Mesenchymal stem cell (in vitro differentiated cells and primary cell): ENCODE measurements at regions not wholly inside any gene's neighbourhood (a gene's known extent, or its start where the extent isn't known, plus 50 kb on each side); places are given as distances from the start of the nearest gene placed in this dataset.
A peak's percentile ranks its signal among the peaks of the same experiment; 100 is the strongest.

ENCODE experiments used
- DNase-seq: peaks from one replicate; pipeline ENCODE4 v3.0.0-alpha.2; 2013
- H2AFZ ChIP-seq: one replicate; pipeline ENCODE4 v1.6.1; 2013; ENCODE audit warnings: low read depth, mild to moderate bottlenecking, control low read depth, inconsistent platforms, low read length, moderate library complexity
- H2AK5ac ChIP-seq: 2 replicates; pipeline ENCODE4 v1.6.1; 2013; ENCODE audit warnings: low read length, moderate library complexity, mild to moderate bottlenecking, inconsistent platforms; ENCODE audit not compliant: severe bottlenecking
- H2BK120ac ChIP-seq: one replicate; pipeline ENCODE4 v1.6.1; 2013; ENCODE audit warnings: low read depth, mild to moderate bottlenecking, inconsistent platforms, low read length, moderate library complexity
- H2BK12ac ChIP-seq, 2 experiments: one replicate each; pipeline ENCODE4 v1.6.1; 2013; ENCODE audit warnings: inconsistent platforms in 2 of 2, low read length in 2 of 2, mild to moderate bottlenecking in 2 of 2, moderate library complexity in 2 of 2, control low read depth in 1 of 2
- H2BK15ac ChIP-seq: one replicate; pipeline ENCODE4 v1.6.1; 2013; ENCODE audit warnings: mild to moderate bottlenecking, low read depth, inconsistent platforms; ENCODE audit not compliant: poor library complexity, severe bottlenecking
- H2BK5ac ChIP-seq: 2 replicates; pipeline ENCODE4 v1.6.1; 2013; ENCODE audit warnings: low read depth, mild to moderate bottlenecking, low read length, control low read depth, inconsistent platforms; ENCODE audit not compliant: poor library complexity, severe bottlenecking
- H3K14ac ChIP-seq, 2 experiments: one replicate each; pipeline ENCODE4 v1.6.1; 2013; ENCODE audit warnings: inconsistent platforms in 2 of 2, low read length in 2 of 2, control low read depth in 1 of 2, mild to moderate bottlenecking in 1 of 2, moderate library complexity in 1 of 2
- H3K18ac ChIP-seq, 2 experiments: one replicate each; pipeline ENCODE4 v1.6.1; 2013; ENCODE audit warnings: inconsistent platforms in 2 of 2, low read length in 2 of 2, control low read depth in 1 of 2, low read depth in 1 of 2, mild to moderate bottlenecking in 1 of 2
- H3K23ac ChIP-seq, 2 experiments: one replicate each; pipeline ENCODE4 v1.6.1; 2013; ENCODE audit warnings: inconsistent platforms in 2 of 2, low read length in 2 of 2, mild to moderate bottlenecking in 2 of 2, moderate library complexity in 2 of 2, control low read depth in 1 of 2
- H3K27ac ChIP-seq: 2 replicates; pipeline ENCODE4 v1.5.1; 2013; ENCODE audit warnings: mild to moderate bottlenecking, moderate library complexity, low read length, control low read depth, inconsistent platforms; ENCODE audit not compliant: poor library complexity, severe bottlenecking
- H3K27me3 ChIP-seq, 2 experiments: 2 replicates each; pipeline versions ENCODE4 v1.6.1 to v1.7.0; 2013; ENCODE audit warnings: low read length in 2 of 2, mild to moderate bottlenecking in 2 of 2, moderate library complexity in 2 of 2, control low read depth in 1 of 2, inconsistent platforms in 1 of 2; ENCODE audit not compliant: control insufficient read depth in 1 of 2, insufficient read depth in 1 of 2
- H3K36me3 ChIP-seq, 2 experiments: 2 replicates each; pipeline versions ENCODE4 v1.6.1 to v1.7.0; 2013; ENCODE audit warnings: low read length in 2 of 2, control low read depth in 1 of 2, inconsistent platforms in 1 of 2, low read depth in 1 of 2, mild to moderate bottlenecking in 1 of 2; ENCODE audit not compliant: insufficient read depth in 2 of 2, control insufficient read depth in 1 of 2
- H3K4ac ChIP-seq, 2 experiments: one replicate each; pipeline ENCODE4 v1.6.1; 2013; ENCODE audit warnings: inconsistent platforms in 2 of 2, low read length in 2 of 2, mild to moderate bottlenecking in 2 of 2, moderate library complexity in 2 of 2, control low read depth in 1 of 2, low read depth in 1 of 2
- H3K4me1 ChIP-seq: 2 replicates; pipeline ENCODE4 v1.6.1; 2013; ENCODE audit warnings: low read depth, low read length, control low read depth; ENCODE audit not compliant: control insufficient read depth, insufficient read depth
- H3K4me2 ChIP-seq: 2 replicates; pipeline ENCODE4 v1.6.1; 2013; ENCODE audit warnings: low read length, mild to moderate bottlenecking, inconsistent platforms; ENCODE audit not compliant: poor library complexity, severe bottlenecking
- H3K4me3 ChIP-seq, 2 experiments: 2 replicates each; pipeline versions ENCODE4 v1.5.1 to v1.7.0; 2013; ENCODE audit warnings: low read length in 2 of 2, mild to moderate bottlenecking in 2 of 2, control low read depth in 1 of 2, low read depth in 1 of 2; ENCODE audit not compliant: insufficient read depth in 1 of 2
- H3K79me1 ChIP-seq: replicated peaks from 2 replicates; pipeline ENCODE4 v1.6.1; 2013; ENCODE audit warnings: mild to moderate bottlenecking, control low read depth, low read length, inconsistent platforms; ENCODE audit not compliant: poor library complexity, severe bottlenecking
- H3K9ac ChIP-seq: 2 replicates; pipeline ENCODE4 v1.7.0; 2013; ENCODE audit warnings: mild to moderate bottlenecking, low read length, moderate library complexity
- H3K9me3 ChIP-seq: 2 replicates; pipeline ENCODE4 v1.7.0; 2013; ENCODE audit warnings: mild to moderate bottlenecking, low read length; ENCODE audit not compliant: control insufficient read depth
- H4K8ac ChIP-seq: one replicate; pipeline ENCODE4 v1.6.1; 2013; ENCODE audit warnings: inconsistent platforms, mild to moderate bottlenecking, low read length, moderate library complexity
- H4K91ac ChIP-seq: one replicate; pipeline ENCODE4 v1.6.1; 2013; ENCODE audit warnings: mild to moderate bottlenecking, low read length, inconsistent platforms
- WGBS: methylation state at CpG from one replicate; pipeline ENCODE4 v1.1.7; 2013; ENCODE audit warnings: mixed read lengths; 5-methylcytosine and 5-hydroxymethylcytosine counted together

DNA sequence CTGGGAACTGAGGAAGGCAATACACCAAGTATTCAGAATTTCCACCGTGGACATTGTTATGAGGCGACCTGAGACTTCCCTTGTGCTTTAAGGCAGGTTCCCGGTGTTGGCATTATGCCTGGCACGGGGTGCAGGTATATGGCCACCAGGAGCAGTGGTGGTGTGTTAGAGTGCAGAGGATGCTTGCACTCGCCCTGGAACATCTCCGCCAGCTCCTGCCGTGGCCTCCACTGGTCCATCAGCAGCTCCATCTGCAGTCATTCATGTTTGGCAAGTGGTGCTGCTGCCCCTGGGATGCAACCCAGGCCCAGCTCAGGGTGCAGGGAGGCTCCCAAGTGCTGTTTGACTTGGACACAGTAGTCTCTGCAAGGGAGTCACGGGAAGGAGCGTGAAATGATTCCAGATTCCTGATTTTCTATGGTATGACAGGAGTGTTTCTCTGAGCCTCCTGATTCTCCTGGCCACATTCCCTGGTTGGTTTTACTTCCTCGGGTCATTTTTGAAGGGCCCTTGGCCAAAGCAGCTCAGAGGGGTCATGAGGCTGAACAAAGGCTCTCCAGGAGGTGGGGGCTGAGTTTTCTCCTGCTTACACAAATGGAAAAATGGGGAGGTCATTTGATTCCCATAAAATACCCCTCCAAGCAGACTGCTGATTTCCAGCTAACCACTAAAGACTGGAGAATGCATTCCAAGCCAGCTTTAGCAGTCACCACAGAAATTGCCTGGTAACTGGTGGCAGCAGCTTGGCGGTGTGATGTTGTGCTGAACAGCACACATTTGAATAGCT lies 60.4 kb upstream of the PSEN2 start:
- Histone ChIP-seq H4K8ac (no peak overlapping the region), H2AK5ac (peak overlapping the region; percentile 8), H2BK120ac (no peak overlapping the region), H3K18ac (no peak overlapping the region), H2BK5ac (peak overlapping the region; percentile 19), H3K27me3 (peaks cover 0 to 27% of the 10 kb centered on the region in 2 experiments), H3K4ac (no peak overlapping the region), H4K91ac (no peak overlapping the region), H3K4me3 (no peak overlapping the region), H3K79me1 (no peaks in the 10 kb centered on the region), H3K14ac (no peak overlapping the region), H3K4me1 (peaks cover 18% of the 10 kb centered on the region), H2BK15ac (no peak overlapping the region), H3K4me2 (no peak overlapping the region), H3K27ac (peak overlapping the region; percentile 38), H3K9me3 (no peaks in the 10 kb centered on the region), H3K36me3 (no peaks in the 10 kb centered on the region), H3K23ac (no peak overlapping the region), H2BK12ac (peak overlapping the region in 1 of 2 experiments; percentile 10), H3K9ac (no peak overlapping the region), H2AFZ (no peak overlapping the region)
- peak; percentile 33 for DNase-seq
- 91% methylated on average over 11 of the region's 11 CpGs for WGBS

GRCh38 chr1:226808501-226808900 lies 61.9 kb upstream of the PSEN2 start:
- Histone ChIP-seq H4K91ac (no peak overlapping the region), H2AK5ac (no peak overlapping the region), H3K14ac (no peak overlapping the region), H2BK120ac (no peak overlapping the region), H3K27me3 (peaks cover 0 to 27% of the 10 kb centered on the region in 2 experiments), H3K9me3 (no peaks in the 10 kb centered on the region), H3K36me3 (no peaks in the 10 kb centered on the region), H4K8ac (no peak overlapping the region), H3K27ac (no peak overlapping the region), H3K4ac (no peak overlapping the region), H2BK12ac (no peak overlapping the region), H3K4me1 (peaks cover 14% of the 10 kb centered on the region), H3K79me1 (no peaks in the 10 kb centered on the region), H2BK15ac (no peak overlapping the region), H3K23ac (no peak overlapping the region), H3K4me3 (no peak overlapping the region), H3K9ac (no peak overlapping the region), H3K18ac (no peak overlapping the region), H2BK5ac (no peak overlapping the region), H3K4me2 (no peak overlapping the region), H2AFZ (no peak overlapping the region)
- DNase-seq = no peak
- 90% methylated on average over 6 of the region's 6 CpGs for WGBS

GRCh38 chr1:226806988-226807387 lies 63.4 kb upstream of the PSEN2 start:
- no peak overlapping the region for H3K4ac ChIP-seq
- H2BK12ac ChIP-seq = no peak overlapping the region
- no peak overlapping the region for H4K8ac ChIP-seq
- H3K27ac ChIP-seq = no peak overlapping the region
- H2BK5ac ChIP-seq = no peak overlapping the region
- no peak overlapping the region for H3K23ac ChIP-seq
- no peak overlapping the region for H3K9ac ChIP-seq
- peaks cover 14% of the 10 kb centered on the region for H3K4me1 ChIP-seq
- no peak overlapping the region for H3K4me2 ChIP-seq
- H2AFZ ChIP-seq = no peak overlapping the region
- no peak overlapping the region for H4K91ac ChIP-seq
- H2BK15ac ChIP-seq = no peak overlapping the region
- no peaks in the 10 kb centered on the region for H3K79me1 ChIP-seq
- H2AK5ac ChIP-seq = no peak overlapping the region
- H3K9me3 ChIP-seq = no peaks in the 10 kb centered on the region
- 73% methylated on average over 1 of the region's 1 CpG for WGBS
- DNase-seq = no peak
- peaks cover 0 to 31% of the 10 kb centered on the region in 2 experiments for H3K27me3 ChIP-seq
- H3K18ac ChIP-seq = no peak overlapping the region
- H3K36me3 ChIP-seq = no peaks in the 10 kb centered on the region
- H2BK120ac ChIP-seq = no peak overlapping the region
- H3K4me3 ChIP-seq = no peak overlapping the region
- H3K14ac ChIP-seq = no peak overlapping the region

DNA sequence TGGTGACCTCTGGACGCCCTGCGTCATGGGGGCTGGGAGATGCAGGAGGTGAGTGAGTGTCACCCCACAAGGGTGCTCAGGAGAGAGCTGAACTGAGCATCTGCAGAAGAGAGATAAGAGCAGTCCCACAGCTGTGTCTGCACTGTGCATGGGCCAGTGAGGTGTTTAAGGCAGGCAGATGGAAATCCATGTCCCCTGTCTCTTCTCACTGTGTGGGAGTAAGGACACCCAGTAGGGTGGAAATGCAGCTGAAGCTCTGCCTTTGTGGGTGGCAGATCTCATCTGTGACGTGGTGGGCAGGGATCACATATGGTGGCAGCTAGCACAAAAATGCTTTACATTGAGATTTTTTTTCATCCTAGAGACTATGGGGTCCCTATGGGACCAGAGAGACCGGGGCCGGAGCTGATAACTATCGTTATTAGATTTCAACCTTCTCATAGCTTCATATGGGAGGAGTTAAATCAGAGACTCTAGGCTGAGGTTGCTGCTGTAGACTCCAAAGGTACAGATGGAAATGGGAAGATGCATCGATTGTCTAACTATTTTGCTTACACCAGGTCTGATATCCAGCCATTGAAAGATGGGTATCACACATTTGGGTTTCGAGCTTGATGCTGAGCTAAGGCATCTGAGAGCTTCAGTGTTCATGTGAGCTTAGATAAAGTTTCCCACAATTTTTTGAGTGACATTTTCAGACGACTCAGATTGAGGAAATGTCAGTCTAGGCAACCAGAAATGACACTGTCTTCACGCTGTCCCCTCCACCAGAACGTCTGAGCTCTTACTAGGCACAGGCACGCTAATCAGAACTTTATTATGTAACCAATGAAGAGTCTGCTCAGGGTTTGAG lies 65.3 kb upstream of the PSEN2 start:
- Histone ChIP-seq H4K8ac (no peak overlapping the region), H2BK15ac (no peak overlapping the region), H4K91ac (no peak overlapping the region), H2BK5ac (no peak overlapping the region), H3K27me3 (peaks cover 0 to 31% of the 10 kb centered on the region in 2 experiments), H3K23ac (no peak overlapping the region), H3K4me3 (no peak overlapping the region), H2BK12ac (no peak overlapping the region), H3K27ac (no peak overlapping the region), H2BK120ac (no peak overlapping the region), H2AFZ (no peak overlapping the region), H3K9ac (no peak overlapping the region), H3K4ac (no peak overlapping the region), H3K79me1 (no peaks in the 10 kb centered on the region), H3K9me3 (no peaks in the 10 kb centered on the region), H2AK5ac (no peak overlapping the region), H3K4me2 (no peak overlapping the region), H3K18ac (no peak overlapping the region), H3K36me3 (no peaks in the 10 kb centered on the region), H3K4me1 (peaks cover 9% of the 10 kb centered on the region), H3K14ac (no peak overlapping the region)
- no peak for DNase-seq
- WGBS = 83% methylated on average over 12 of the region's 12 CpGs
